ENCODE measurements at regions not wholly inside any gene's neighbourhood (a gene's known extent, or its start where the extent isn't known, plus 50 kb on each side); places are given as distances from the start of the nearest gene placed in this dataset.

GRCh38 chr4:117324851-117325491, 239.6 kb upstream of the TRAM1L1 start:
- ChIA-PET CTCF (no interaction called here), POLR2A (no interaction called here)

- ChIA-PET POLR2A (no interaction called here), CTCF (no interaction called here)
Observed at GRCh38 chr4:117326091-117326490, 240.7 kb upstream of the TRAM1L1 start.

GRCh38 chr4:117327491-117327890, 242.1 kb upstream of the TRAM1L1 start:
- ChIA-PET POLR2A (no interaction called here), CTCF (no interaction called here)

- ChIA-PET CTCF (no interaction called here), POLR2A (no interaction called here)
Observed at GRCh38 chr4:117328333-117328732, 243.0 kb upstream of the TRAM1L1 start.

- POLR2A ChIA-PET: no interaction called here
- CTCF ChIA-PET: no interaction called here
Observed at GRCh38 chr4:117331817-117332216, 246.4 kb upstream of the TRAM1L1 start.

- CTCF ChIA-PET: no interaction called here
- POLR2A ChIA-PET: no interaction called here
Observed at GRCh38 chr4:117334451-117335188, 249.2 kb upstream of the TRAM1L1 start.

GRCh38 chr4:117357437-117357836, 272.1 kb upstream of the TRAM1L1 start:
- ChIA-PET POLR2A (no interaction called here), CTCF (no interaction called here)

GRCh38 chr4:117357866-117358265, 272.5 kb upstream of the TRAM1L1 start:
- ChIA-PET CTCF (no interaction called here), POLR2A (no interaction called here)

GRCh38 chr4:117370944-117371668, 285.7 kb upstream of the TRAM1L1 start:
- ChIA-PET POLR2A (no interaction called here), CTCF (no interaction called here)

GRCh38 chr4:117375101-117375500, 289.7 kb upstream of the TRAM1L1 start:
- ChIA-PET CTCF (no interaction called here), POLR2A (no interaction called here)

- ChIA-PET CTCF (no interaction called here), POLR2A (no interaction called here)
Observed at GRCh38 chr4:117376692-117377091, 291.3 kb upstream of the TRAM1L1 start.

GRCh38 chr4:117378942-117379341, 293.6 kb upstream of the TRAM1L1 start:
- POLR2A ChIA-PET: no interaction called here

GRCh38 chr4:117383468-117383867, 298.1 kb upstream of the TRAM1L1 start:
- ChIA-PET CTCF (no interaction called here), POLR2A (no interaction called here)

More at GRCh38 chr4:117378942-117379341, 293.6 kb upstream of the TRAM1L1 start:
- CTCF ChIA-PET: no interaction called here

GRCh38 chr4:117385526-117385925, 300.1 kb upstream of the TRAM1L1 start:
- ChIA-PET CTCF (no interaction called here), POLR2A (no interaction called here)

GRCh38 chr4:117387072-117387471, 301.7 kb upstream of the TRAM1L1 start:
- ChIA-PET POLR2A (no interaction called here), CTCF (no interaction called here)

- POLR2A ChIA-PET: no interaction called here
- CTCF ChIA-PET: no interaction called here
Observed at GRCh38 chr4:117400039-117400835, 314.9 kb upstream of the TRAM1L1 start.

- ChIA-PET POLR2A (no interaction called here), CTCF (no interaction called here)
Observed at GRCh38 chr4:117412661-117413060, 327.3 kb upstream of the TRAM1L1 start.

GRCh38 chr4:117417856-117418255, 332.5 kb upstream of the TRAM1L1 start:
- ChIA-PET POLR2A (no interaction called here), CTCF (no interaction called here)

GRCh38 chr4:117420948-117421347, 335.6 kb upstream of the TRAM1L1 start:
- POLR2A ChIA-PET: no interaction called here
- CTCF ChIA-PET: no interaction called here

- ChIA-PET POLR2A (no interaction called here), CTCF (no interaction called here)
Observed at GRCh38 chr4:117421706-117422105, 336.3 kb upstream of the TRAM1L1 start.

GRCh38 chr4:117422297-117422696, 336.9 kb upstream of the TRAM1L1 start:
- ChIA-PET POLR2A (no interaction called here), CTCF (no interaction called here)

Data from activated CD8-positive, alpha-beta memory T cell treated with anti-CD3 and anti-CD28 coated beads for 36 hours (primary cell).